K562 (cell line): ENCODE measurements at regions not wholly inside any gene's neighbourhood (a gene's known extent, or its start where the extent isn't known, plus 50 kb on each side); places are given as distances from the start of the nearest gene placed in this dataset.

Experiments used
- ATAC-seq: fragments of 200-7000 bp; cut with Tn5 transposase; 3 replicates; pipeline ENCODE4 v1.9.1; 2020; ENCODE audit warnings: moderate library complexity
- BruUV-seq: library from RNA; stranded (reverse); fragments of 400-500 nt; replicated peaks from 2 replicates; lab custom pipeline; 2021; lab: Mats Ljungman, UMichigan
- CTCF ChIA-PET: fragments of 300-600 bp; formaldehyde crosslinking; extraction: SDS; loops from one replicate; lab custom pipeline; 2021; ENCODE audit warnings: low intra/inter-chr PET ratio; lab: Yijun Ruan, JAX
- POLR2A ChIA-PET: fragments of 300-600, 350-650 bp; sonication (Branson Sonifier 250); formaldehyde crosslinking; extraction: SDS; loops from one replicate; lab custom pipeline; 2021; ENCODE audit warnings: antibody characterized with exemption, inconsistent platforms; lab: Yijun Ruan, JAX
- DNase-seq, 4 experiments: peaks; one replicate each; pipeline versions ENCODE4 v3.0.0 to v3.0.0-alpha.2; 2011 to 2018; ENCODE audit warnings: low spot score in 3 of 4, mixed read lengths in 3 of 4; ENCODE audit errors: extremely low read depth in 1 of 4
- FAIRE-seq: peaks from 2 replicates; lab custom pipeline; 2011; peaks lifted over from hg19 to GRCh38; lab: Jason Lieb, UNC
- H2AFZ ChIP-seq: 2 replicates; pipeline ENCODE4 v1.6.0; 2011; ENCODE audit warnings: low read depth, low read length, control low read depth, inconsistent platforms
- H3K27ac ChIP-seq: fragments of 200-600 bp; 3 replicates; pipeline ENCODE4 v1.8.0; 2011; ENCODE audit warnings: low read depth, mild to moderate bottlenecking, control low read depth, inconsistent platforms, low read length, moderate library complexity, mixed read lengths; ENCODE audit errors: extremely low read depth
- H3K27me3 ChIP-seq, 2 experiments: fragments of 300-600 bp in 1 of 2; 2 replicates in 1 of 2; 3 replicates in 1 of 2; pipeline versions ENCODE4 v1.6.0 to v1.8.0; 2011; ENCODE audit warnings: inconsistent platforms in 2 of 2, low read length in 2 of 2, mild to moderate bottlenecking in 1 of 2, mixed read lengths in 1 of 2, moderate library complexity in 1 of 2; ENCODE audit not compliant: control insufficient read depth in 2 of 2, insufficient read depth in 2 of 2
- H3K36me3 ChIP-seq: fragments of 300-600 bp; 3 replicates; pipeline ENCODE4 v1.8.0; 2011; ENCODE audit warnings: mild to moderate bottlenecking, low read length, inconsistent platforms; ENCODE audit not compliant: control insufficient read depth, insufficient read depth
- H3K4me1 ChIP-seq, 2 experiments: fragments of 200-600 bp in 1 of 2; replicated peaks in 1 of 2; 2 replicates in 1 of 2; 3 replicates in 1 of 2; pipeline versions ENCODE4 v1.5.1 to v1.8.0; 2011; ENCODE audit warnings: inconsistent platforms in 2 of 2, low read length in 2 of 2, mild to moderate bottlenecking in 1 of 2, mixed read lengths in 1 of 2, moderate library complexity in 1 of 2; ENCODE audit not compliant: control insufficient read depth in 2 of 2, insufficient read depth in 2 of 2
- H3K4me2 ChIP-seq: 2 replicates; pipeline ENCODE4 v1.6.1; 2011; ENCODE audit warnings: low read length, control low read depth, inconsistent platforms, mixed read lengths; ENCODE audit not compliant: insufficient read depth
- H3K4me3 ChIP-seq: fragments of 200-600 bp; sonication (generic), shearing (Covaris generic); 2 replicates; pipeline ENCODE4 v1.5.1; 2016; ENCODE audit warnings: control low read depth, inconsistent platforms
- H3K79me2 ChIP-seq: fragments of 200-600 bp; 3 replicates; pipeline ENCODE4 v1.8.0; 2011; ENCODE audit warnings: low read length, inconsistent platforms; ENCODE audit not compliant: control insufficient read depth, insufficient read depth
- H3K9ac ChIP-seq, 2 experiments: 2 replicates each; pipeline versions ENCODE4 v1.6.0 to v1.6.1; 2011; ENCODE audit warnings: low read depth in 2 of 2, low read length in 2 of 2, control low read depth in 1 of 2, inconsistent platforms in 1 of 2, mild to moderate bottlenecking in 1 of 2, mixed read lengths in 1 of 2; ENCODE audit not compliant: insufficient read depth in 1 of 2
- H3K9me1 ChIP-seq: one replicate; pipeline ENCODE4 v1.6.0; 2011; ENCODE audit warnings: inconsistent platforms, mild to moderate bottlenecking, low read length, moderate library complexity; ENCODE audit not compliant: control insufficient read depth, insufficient read depth
- H3K9me3 ChIP-seq: replicated peaks from 2 replicates; pipeline ENCODE4 v1.5.1; 2011; ENCODE audit warnings: low read depth, low read length, inconsistent platforms; ENCODE audit not compliant: control insufficient read depth, insufficient read depth
- H4K20me1 ChIP-seq: replicated peaks from 2 replicates; pipeline ENCODE4 v1.6.1; 2011; ENCODE audit warnings: low read length, inconsistent platforms, mixed read lengths; ENCODE audit not compliant: control insufficient read depth, insufficient read depth
- ATF7 ChIP-seq: fragments of 450-650 bp; IDR thresholded peaks from 2 replicates; pipeline ENCODE4 v1.7.1; 2014; ENCODE audit warnings: mild to moderate bottlenecking, moderate library complexity
- CTCF ChIP-seq, 3 experiments: IDR thresholded peaks in 2 of 3; conservative IDR thresholded peaks in 1 of 3; 2 replicates each; pipeline ENCODE4 v1.5.1; 2011 to 2012; ENCODE audit warnings: low read length in 3 of 3, mild to moderate bottlenecking in 3 of 3, control low read depth in 2 of 3, improper control_type of control experiment in 1 of 3, inconsistent platforms in 1 of 3, low read depth in 1 of 3, mixed read lengths in 1 of 3, moderate library complexity in 1 of 3; ENCODE audit not compliant: insufficient read depth in 2 of 3
- EZH2 ChIP-seq: IDR thresholded peaks from 2 replicates; pipeline ENCODE4 v1.6.1; 2012; ENCODE audit warnings: low read depth, mild to moderate bottlenecking, inconsistent platforms, low read length, borderline replicate concordance
- FOXJ3 ChIP-seq: sonication (generic); formaldehyde crosslinking; IDR thresholded peaks from 2 replicates; pipeline ENCODE4 v1.4.0; 2020; ENCODE audit warnings: mild to moderate bottlenecking, missing genetic modification reagents
- HNRNPK ChIP-seq: fragments of 200-400 bp; formaldehyde crosslinking; IDR thresholded peaks from one replicate; pipeline ENCODE4 v1.6.1; 2018; ENCODE audit warnings: mild to moderate bottlenecking, low read depth, low read length; ENCODE audit not compliant: poor library complexity, severe bottlenecking
- JUN ChIP-seq, 2 experiments: sonication (generic) in 1 of 2; formaldehyde crosslinking in 1 of 2; IDR thresholded peaks; 2 replicates each; pipeline versions ENCODE4 v1.6.1 to v1.8.0; 2012 to 2022; ENCODE audit warnings: borderline replicate concordance in 2 of 2, mild to moderate bottlenecking in 2 of 2, improper control_type of control experiment in 1 of 2, low read depth in 1 of 2, low read length in 1 of 2, missing genetic modification reagents in 1 of 2
- MEF2D ChIP-seq: conservative IDR thresholded peaks from 2 replicates; pipeline ENCODE4 v1.6.1; 2016; ENCODE audit warnings: low read depth, missing genetic modification characterization, missing compliant biosample characterization
- NR2C2 ChIP-seq, 2 experiments: fragments of 200-800 bp in 1 of 2; sonication (Bioruptor generic) in 1 of 2; sonication (generic) in 1 of 2; formaldehyde crosslinking in 1 of 2; IDR thresholded peaks; 2 replicates each; pipeline versions ENCODE4 v1.6.1 to v1.8.0; 2016 to 2022; ENCODE audit warnings: mild to moderate bottlenecking in 1 of 2, missing compliant biosample characterization in 1 of 2, missing genetic modification characterization in 1 of 2, missing genetic modification reagents in 1 of 2
- TCF7 ChIP-seq: sonication (generic); IDR thresholded peaks from 2 replicates; pipeline ENCODE4 v1.6.1; 2016; ENCODE audit warnings: antibody characterized with exemption, borderline replicate concordance
- ZNF518B ChIP-seq: fragments of 250-450 bp; sonication (Bioruptor Pico); IDR thresholded peaks from 2 replicates; pipeline ENCODE4 v1.5.0; 2021; ENCODE audit warnings: mild to moderate bottlenecking, moderate library complexity
- WGBS: fragments of 100-300 bp; shearing (Covaris generic); methylation state at CpG from one replicate; pipeline ENCODE4 v1.1.6; 2016; ENCODE audit warnings: low coverage, mixed read lengths; ENCODE audit not compliant: insufficient coverage; ENCODE audit errors: missing lambda C conversion rate; 5-methylcytosine and 5-hydroxymethylcytosine counted together
- in situ Hi-C: fragments of 300-500 bp; cut with MboI; formaldehyde crosslinking; loops from 4 replicates; pipeline ENCODE4 v1.15.0; 2018; ENCODE audit warnings: inconsistent platforms, mixed read lengths
- intact Hi-C: fragments of 100-400 bp; cut with micrococcal nuclease; formaldehyde crosslinking; loops from 2 replicates; pipeline ENCODE4 v1.14.2; 2022
- TF ChIP-seq, protein P1 (sequence below): sonication (generic); formaldehyde crosslinking; IDR thresholded peaks from 2 replicates; pipeline ENCODE4 v1.8.1; 2023; ENCODE audit warnings: mild to moderate bottlenecking, missing genetic modification reagents
- TF ChIP-seq, protein P2 (sequence below): fragments of 450-650 bp; formaldehyde crosslinking; conservative IDR thresholded peaks from 2 replicates; pipeline ENCODE4 v1.4.0; 2022; ENCODE audit warnings: mild to moderate bottlenecking, missing genetic modification characterization

DNA sequence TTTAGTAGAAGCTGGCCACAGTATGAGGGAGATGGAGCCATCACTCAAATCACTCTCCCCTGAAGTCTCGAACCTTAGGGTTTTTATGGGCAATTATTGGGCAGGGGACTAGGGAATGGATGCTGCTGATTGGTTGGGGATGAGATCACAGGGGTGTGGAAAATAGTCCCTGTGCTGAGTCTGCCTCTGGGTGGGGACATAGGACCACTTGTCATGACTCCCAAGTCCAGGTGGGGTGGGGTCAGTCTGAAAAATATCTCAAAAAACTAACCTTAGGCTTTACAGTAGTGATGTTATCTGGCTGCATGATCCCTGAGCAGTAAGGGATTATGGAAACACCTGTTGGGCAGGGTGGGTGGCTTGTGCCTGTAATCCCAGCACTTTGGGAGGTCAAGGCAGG lies 98.6 kb downstream of the XRCC2 start:
- BruUV-seq, result no TSS peak
- peak; percentile 62 for ATAC-seq
- TF ChIP-seq TCF7 (no peak), NR2C2 (CRISPR knock-in tag; IDR thresholded peaks at IDR 0.05) (no peak), NR2C2 (tag; IDR thresholded peaks at IDR 0.05) (no peak), HNRNPK (no peak), JUN (IDR thresholded peaks at IDR 0.05; ENCODE audit: borderline replicate concordance, low read depth, low read length) (no peak), JUN (CRISPR knock-in tag; IDR thresholded peaks at IDR 0.05; ENCODE audit: borderline replicate concordance) (no peak), FOXJ3 (CRISPR knock-in tag) (no peak), CTCF (IDR thresholded peaks at IDR 0.05 in 2 of 3, conservative IDR thresholded peaks at IDR 0.05 in 1 of 3; ENCODE audit: insufficient read depth in 2 of 3, low read depth in 1 of 3, low read length in 3 of 3) (peak in 1 of 3 experiments; percentile 13; a peak in 1 of 6 replicates), EZH2 (no peak), ATF7 (peak; percentile 31; the same call in 1 of the 2 replicates), ZNF518B (no peak), MEF2D (tag) (no peak)
- TF ChIP-seq, protein P1, sequence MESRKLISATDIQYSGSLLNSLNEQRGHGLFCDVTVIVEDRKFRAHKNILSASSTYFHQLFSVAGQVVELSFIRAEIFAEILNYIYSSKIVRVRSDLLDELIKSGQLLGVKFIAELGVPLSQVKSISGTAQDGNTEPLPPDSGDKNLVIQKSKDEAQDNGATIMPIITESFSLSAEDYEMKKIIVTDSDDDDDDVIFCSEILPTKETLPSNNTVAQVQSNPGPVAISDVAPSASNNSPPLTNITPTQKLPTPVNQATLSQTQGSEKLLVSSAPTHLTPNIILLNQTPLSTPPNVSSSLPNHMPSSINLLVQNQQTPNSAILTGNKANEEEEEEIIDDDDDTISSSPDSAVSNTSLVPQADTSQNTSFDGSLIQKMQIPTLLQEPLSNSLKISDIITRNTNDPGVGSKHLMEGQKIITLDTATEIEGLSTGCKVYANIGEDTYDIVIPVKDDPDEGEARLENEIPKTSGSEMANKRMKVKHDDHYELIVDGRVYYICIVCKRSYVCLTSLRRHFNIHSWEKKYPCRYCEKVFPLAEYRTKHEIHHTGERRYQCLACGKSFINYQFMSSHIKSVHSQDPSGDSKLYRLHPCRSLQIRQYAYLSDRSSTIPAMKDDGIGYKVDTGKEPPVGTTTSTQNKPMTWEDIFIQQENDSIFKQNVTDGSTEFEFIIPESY (CRISPR knock-in tag), result no peak
- TF ChIP-seq, protein P2, sequence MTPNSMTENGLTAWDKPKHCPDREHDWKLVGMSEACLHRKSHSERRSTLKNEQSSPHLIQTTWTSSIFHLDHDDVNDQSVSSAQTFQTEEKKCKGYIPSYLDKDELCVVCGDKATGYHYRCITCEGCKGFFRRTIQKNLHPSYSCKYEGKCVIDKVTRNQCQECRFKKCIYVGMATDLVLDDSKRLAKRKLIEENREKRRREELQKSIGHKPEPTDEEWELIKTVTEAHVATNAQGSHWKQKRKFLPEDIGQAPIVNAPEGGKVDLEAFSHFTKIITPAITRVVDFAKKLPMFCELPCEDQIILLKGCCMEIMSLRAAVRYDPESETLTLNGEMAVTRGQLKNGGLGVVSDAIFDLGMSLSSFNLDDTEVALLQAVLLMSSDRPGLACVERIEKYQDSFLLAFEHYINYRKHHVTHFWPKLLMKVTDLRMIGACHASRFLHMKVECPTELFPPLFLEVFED (CRISPR knock-in tag), result no peak

More for the DNA sequence above, 98.6 kb downstream of the XRCC2 start:
- intact Hi-C loops (loop anchor here (5.0 kb wide), 1 partner anchor 130 kb away; no protein-coding TSS in a partner anchor), in situ Hi-C loops (no loop called here)
- no peak overlapping the region for H2AFZ ChIP-seq
- H3K4me3 ChIP-seq, result no peak overlapping the region
- H3K4me2 ChIP-seq, result no peak overlapping the region
- H3K27me3 ChIP-seq, result peaks cover 32 to 65% of the 10 kb centered on the region in 2 experiments
- POLR2A ChIA-PET, result interaction anchor here (0.6 kb wide), 1 partner anchor 149 kb away, joined by 3 read pairs; no protein-coding TSS in a partner anchor
- no peaks in the 10 kb centered on the region for H3K9me1 ChIP-seq
- H3K4me1 ChIP-seq, result peaks cover 0 to 3% of the 10 kb centered on the region in 2 experiments; a peak in 1 of 5 replicates
- CTCF ChIA-PET, result no interaction called here
- H3K9ac ChIP-seq, result no peak overlapping the region
- no peaks in the 10 kb centered on the region for H4K20me1 ChIP-seq
- FAIRE-seq (no peak), DNase-seq (no peak)
- H3K79me2 ChIP-seq, result no peaks in the 10 kb centered on the region
- H3K36me3 ChIP-seq, result no peaks in the 10 kb centered on the region
- no peak overlapping the region for H3K27ac ChIP-seq
- H3K9me3 ChIP-seq, result peaks cover 4% of the 10 kb centered on the region; the same call in 1 of the 2 replicates
- WGBS, result 11% methylated on average over 1 of the region's 1 CpG
